IMR-90 (cell line): ENCODE measurements at regions not wholly inside any gene's neighbourhood (a gene's known extent, or its start where the extent isn't known, plus 50 kb on each side); places are given as distances from the start of the nearest gene placed in this dataset.

Source experiments
- ATAC-seq: fragments of 200-7000 bp; cut with Tn5 transposase; 2 replicates; pipeline ENCODE4 v1.9.1; 2020; ENCODE audit warnings: low read depth, mild to moderate bottlenecking, moderate library complexity
- BruUV-seq: library from RNA; stranded (reverse); fragments of 400-500 nt; replicated peaks from 2 replicates; lab custom pipeline; 2021; lab: Mats Ljungman, UMichigan
- CTCF ChIA-PET: fragments of 300-600 bp; formaldehyde crosslinking; extraction: SDS; loops from one replicate; lab custom pipeline; 2021; ENCODE audit warnings: antibody characterized with exemption; lab: Yijun Ruan, JAX
- POLR2A ChIA-PET: fragments of 300-600 bp; sonication (Branson Sonifier 250); formaldehyde crosslinking; loops from one replicate; lab custom pipeline; 2022; ENCODE audit warnings: antibody characterized with exemption; ENCODE audit not compliant: unreplicated experiment; lab: Charles Lee
- DNase-seq: peaks from one replicate; pipeline ENCODE4 v3.0.0; 2013
- H2AFZ ChIP-seq: replicated peaks from 2 replicates; pipeline ENCODE3; 2013; ENCODE audit warnings: low read length, mild to moderate bottlenecking; ENCODE audit not compliant: poor library complexity
- H2AK5ac ChIP-seq: 2 replicates; pipeline ENCODE4 v1.6.1; 2013; ENCODE audit warnings: low read depth, low read length, inconsistent platforms
- H2AK9ac ChIP-seq: replicated peaks from 2 replicates; pipeline ENCODE3; 2013; ENCODE audit warnings: mild to moderate bottlenecking, low read depth, low read length, moderate library complexity; ENCODE audit not compliant: poor library complexity
- H2BK120ac ChIP-seq: 2 replicates; pipeline ENCODE4 v1.6.1; 2013; ENCODE audit warnings: low read depth, low read length, inconsistent platforms
- H2BK15ac ChIP-seq: 3 replicates; pipeline ENCODE4 v1.6.1; 2013; ENCODE audit warnings: low read depth, low read length, inconsistent platforms
- H2BK20ac ChIP-seq: 2 replicates; pipeline ENCODE4 v1.6.1; 2013; ENCODE audit warnings: low read depth, mild to moderate bottlenecking, inconsistent platforms, low read length, moderate library complexity
- H2BK5ac ChIP-seq: 2 replicates; pipeline ENCODE4 v1.6.1; 2013; ENCODE audit warnings: mild to moderate bottlenecking, low read depth, low read length, inconsistent platforms; ENCODE audit not compliant: poor library complexity, severe bottlenecking
- H3K14ac ChIP-seq: replicated peaks from 2 replicates; pipeline ENCODE4 v1.6.1; 2013; ENCODE audit warnings: low read depth, low read length, inconsistent platforms
- H3K18ac ChIP-seq: 2 replicates; pipeline ENCODE4 v1.6.1; 2013; ENCODE audit warnings: low read depth, low read length, control low read depth
- H3K23ac ChIP-seq: 2 replicates; pipeline ENCODE4 v1.6.1; 2013; ENCODE audit warnings: low read depth, low read length, inconsistent platforms
- H3K27ac ChIP-seq: 2 replicates; pipeline ENCODE4 v1.5.1; 2013; ENCODE audit warnings: mild to moderate bottlenecking, control low read depth, low read length; ENCODE audit not compliant: insufficient read depth
- H3K27me3 ChIP-seq: 2 replicates; pipeline ENCODE4 v1.6.1; 2013; ENCODE audit warnings: low read length; ENCODE audit not compliant: control insufficient read depth, insufficient read depth
- H3K36me3 ChIP-seq: 2 replicates; pipeline ENCODE4 v1.6.1; 2013; ENCODE audit warnings: low read length, mixed read lengths; ENCODE audit not compliant: control insufficient read depth, insufficient read depth
- H3K4ac ChIP-seq: 2 replicates; pipeline ENCODE4 v1.6.1; 2013; ENCODE audit warnings: low read depth, low read length, inconsistent platforms
- H3K4me1 ChIP-seq: 2 replicates; pipeline ENCODE4 v1.6.1; 2013; ENCODE audit warnings: low read length, mixed read lengths; ENCODE audit not compliant: control insufficient read depth, insufficient read depth
- H3K4me2 ChIP-seq: 2 replicates; pipeline ENCODE4 v1.6.1; 2013; ENCODE audit warnings: low read depth, mild to moderate bottlenecking, control low read depth, low read length, moderate library complexity
- H3K4me3 ChIP-seq: 2 replicates; pipeline ENCODE4 v1.5.1; 2013; ENCODE audit warnings: low read depth, mild to moderate bottlenecking, control low read depth, low read length, moderate library complexity; ENCODE audit not compliant: insufficient read depth
- H3K56ac ChIP-seq: 2 replicates; pipeline ENCODE4 v1.6.1; 2013; ENCODE audit warnings: low read length, inconsistent platforms; ENCODE audit not compliant: insufficient read depth; ENCODE audit errors: extremely low read depth
- H3K79me1 ChIP-seq, 2 experiments: 2 replicates each; pipeline ENCODE4 v1.6.1; 2013; ENCODE audit warnings: low read length in 2 of 2, inconsistent platforms in 1 of 2, low read depth in 1 of 2
- H3K9ac ChIP-seq: 2 replicates; pipeline ENCODE4 v1.6.1; 2013; ENCODE audit warnings: low read depth, low read length, control low read depth
- H3K9me1 ChIP-seq: 2 replicates; pipeline ENCODE4 v1.6.1; 2013; ENCODE audit warnings: low read length, inconsistent platforms; ENCODE audit not compliant: insufficient read depth
- H3K9me3 ChIP-seq: 2 replicates; pipeline ENCODE4 v1.6.1; 2013; ENCODE audit warnings: low read length; ENCODE audit not compliant: control insufficient read depth, insufficient read depth
- H4K20me1 ChIP-seq: 2 replicates; pipeline ENCODE4 v1.6.1; 2013; ENCODE audit warnings: low read length, inconsistent platforms; ENCODE audit not compliant: insufficient read depth
- H4K5ac ChIP-seq: 2 replicates; pipeline ENCODE4 v1.6.1; 2013; ENCODE audit warnings: mild to moderate bottlenecking, low read depth, low read length, control low read depth
- H4K8ac ChIP-seq, 2 experiments: 2 replicates each; pipeline ENCODE4 v1.6.1; 2013; ENCODE audit warnings: low read depth in 2 of 2, low read length in 2 of 2, control low read depth in 1 of 2, inconsistent platforms in 1 of 2
- H4K91ac ChIP-seq: 2 replicates; pipeline ENCODE4 v1.6.1; 2013; ENCODE audit warnings: low read depth, low read length, inconsistent platforms; ENCODE audit not compliant: insufficient read depth
- NFE2L2 ChIP-seq: fragments of 150-350 bp; IDR thresholded peaks from 2 replicates; pipeline ENCODE4 v1.6.1; 2016; ENCODE audit warnings: low read depth, mild to moderate bottlenecking, low read length
- RFX5 ChIP-seq: IDR thresholded peaks from 2 replicates; pipeline ENCODE4 v1.8.0; 2012; ENCODE audit warnings: low read depth, mild to moderate bottlenecking, low read length, moderate library complexity
- WGBS, 2 experiments: methylation state at CpG; one replicate each; pipeline versions ENCODE4 v1.1.5 to v1.1.7; 2013; ENCODE audit warnings: missing lambda C conversion rate in 2 of 2; ENCODE audit not compliant: insufficient read length in 1 of 2; ENCODE audit errors: extremely low coverage in 2 of 2; 5-methylcytosine and 5-hydroxymethylcytosine counted together
- dilution Hi-C: fragments of 300-500 bp; cut with HindIII; formaldehyde crosslinking; loops from one replicate; pipeline ENCODE4 v1.14.3; 2018; ENCODE audit warnings: low sequenced_read_pairs; ENCODE audit not compliant: unreplicated experiment
- in situ Hi-C: fragments of 300-500 bp; cut with MboI; formaldehyde crosslinking; loops from 3 replicates; pipeline ENCODE4 v1.14.3; 2019; ENCODE audit warnings: low sequenced_read_pairs, inconsistent platforms, mixed read lengths
- intact Hi-C: fragments of 100-400 bp; cut with micrococcal nuclease; formaldehyde crosslinking; loops from 2 replicates; pipeline ENCODE4 v1.10.0; 2022

- H3K14ac ChIP-seq: no peak overlapping the region
- H2AK5ac ChIP-seq: no peak overlapping the region
- WGBS, 2 experiments: no CpG with 5 or more reads among the region's 6 CpGs
- H4K8ac ChIP-seq: no peak overlapping the region
- dilution Hi-C loops: no loop called here
- no peaks in the 10 kb centered on the region for H3K4me1 ChIP-seq
- H4K20me1 ChIP-seq: no peaks in the 10 kb centered on the region
- H2AFZ ChIP-seq: no peak overlapping the region
- H3K79me1 ChIP-seq: no peaks in the 10 kb centered on the region
- H3K4me2 ChIP-seq: no peak overlapping the region
- no peak overlapping the region for H4K5ac ChIP-seq
- H2BK120ac ChIP-seq: no peak overlapping the region
- no peak overlapping the region for H4K91ac ChIP-seq
- H3K9ac ChIP-seq: no peak overlapping the region
- H3K36me3 ChIP-seq: no peaks in the 10 kb centered on the region
- intact Hi-C loops: no loop called here
- H3K4me3 ChIP-seq: no peak overlapping the region
- H3K4ac ChIP-seq: no peak overlapping the region
- no peaks in the 10 kb centered on the region for H3K9me3 ChIP-seq
- ATAC-seq (no peak), DNase-seq (no peak)
- H2AK9ac ChIP-seq: no peak overlapping the region
- no peak overlapping the region for H3K56ac ChIP-seq
- H3K9me1 ChIP-seq: no peaks in the 10 kb centered on the region
- BruUV-seq: no TSS peak
- POLR2A ChIA-PET: no interaction called here
- no peak overlapping the region for H3K18ac ChIP-seq
- H2BK15ac ChIP-seq: no peak overlapping the region
- no peak overlapping the region for H3K27ac ChIP-seq
- in situ Hi-C loops: no loop called here
- no peak for TF ChIP-seq NFE2L2
- no peak for TF ChIP-seq RFX5
- no peak overlapping the region for H2BK5ac ChIP-seq
- H3K23ac ChIP-seq: no peak overlapping the region
- peaks cover 11% of the 10 kb centered on the region for H3K27me3 ChIP-seq
- H2BK20ac ChIP-seq: no peak overlapping the region
- CTCF ChIA-PET: no interaction called here
Observed at GRCh38 chr12:4978737-4979136, 64.9 kb upstream of the KCNA5 start.
